HepG2 (cell line): ENCODE measurements at regions not wholly inside any gene's neighbourhood (a gene's known extent, or its start where the extent isn't known, plus 50 kb on each side); places are given as distances from the start of the nearest gene placed in this dataset.

ENCODE experiments used
- ATAC-seq: fragments of 200-7000 bp; cut with Tn5 transposase; 3 replicates; pipeline ENCODE4 v1.9.1; 2020; ENCODE audit warnings: mild to moderate bottlenecking, moderate library complexity
- BruUV-seq: library from RNA; stranded (reverse); fragments of 400-500 nt; replicated peaks from 2 replicates; lab custom pipeline; 2021; lab: Mats Ljungman, UMichigan
- CTCF ChIA-PET: fragments of 300-600 bp; formaldehyde crosslinking; extraction: SDS; loops from one replicate; lab custom pipeline; 2021; ENCODE audit warnings: low total read pairs, inconsistent platforms, low intra/inter-chr PET ratio; lab: Yijun Ruan, JAX
- POLR2A ChIA-PET: fragments of 350-600 bp; sonication (Branson Sonifier 250); formaldehyde crosslinking; loops from one replicate; lab custom pipeline; 2020; ENCODE audit warnings: antibody characterized with exemption, inconsistent platforms; lab: Yijun Ruan, JAX
- DNase-seq: peaks from one replicate; pipeline ENCODE4 v3.0.0-alpha.2; 2015; ENCODE audit warnings: low spot score
- FAIRE-seq: peaks from 3 replicates; lab custom pipeline; 2011; peaks lifted over from hg19 to GRCh38; lab: Jason Lieb, UNC
- H2AFZ ChIP-seq: one replicate; pipeline ENCODE4 v1.6.1; 2011; ENCODE audit warnings: low read length, inconsistent platforms
- H3K27ac ChIP-seq: fragments of 300-600 bp; 3 replicates; pipeline ENCODE4 v1.8.0; 2011; ENCODE audit warnings: mixed run types, mild to moderate bottlenecking, mixed read lengths, low read length, inconsistent platforms; ENCODE audit not compliant: insufficient read depth; ENCODE audit errors: extremely low read length
- H3K27me3 ChIP-seq, 2 experiments: fragments of 200-600 bp in 1 of 2; 2 replicates in 1 of 2; 3 replicates in 1 of 2; pipeline versions ENCODE4 v1.6.0 to v1.8.0; 2011; ENCODE audit warnings: low read length in 2 of 2, mild to moderate bottlenecking in 2 of 2, moderate library complexity in 2 of 2, inconsistent platforms in 1 of 2; ENCODE audit not compliant: insufficient read depth in 2 of 2, control insufficient read depth in 1 of 2
- H3K36me3 ChIP-seq, 2 experiments: fragments of 200-600 bp in 1 of 2; replicated peaks in 1 of 2; 2 replicates in 1 of 2; 3 replicates in 1 of 2; pipeline versions ENCODE4 v1.5.1 to v1.8.0; 2011; ENCODE audit warnings: low read length in 2 of 2, inconsistent platforms in 1 of 2; ENCODE audit not compliant: insufficient read depth in 2 of 2, control insufficient read depth in 1 of 2
- H3K4me1 ChIP-seq: 2 replicates; pipeline ENCODE4 v1.5.1; 2012; ENCODE audit warnings: low read length, inconsistent platforms; ENCODE audit not compliant: insufficient read depth
- H3K4me2 ChIP-seq: 2 replicates; pipeline ENCODE4 v1.6.0; 2011; ENCODE audit warnings: low read depth, low read length, inconsistent platforms
- H3K4me3 ChIP-seq, 3 experiments: fragments of 200-600 bp in 1 of 3; sonication (generic), shearing (Covaris generic) in 1 of 3; replicated peaks in 1 of 3; 2 replicates each; pipeline ENCODE4 v1.5.1; 2011 to 2016; ENCODE audit warnings: low read length in 3 of 3, inconsistent platforms in 2 of 3, low read depth in 2 of 3, mild to moderate bottlenecking in 2 of 3, control low read depth in 1 of 3, mixed read lengths in 1 of 3; ENCODE audit not compliant: insufficient read depth in 1 of 3
- H3K79me2 ChIP-seq: one replicate; pipeline ENCODE4 v1.6.1; 2011; ENCODE audit warnings: low read length, inconsistent platforms; ENCODE audit not compliant: insufficient read depth
- H3K9ac ChIP-seq: 2 replicates; pipeline ENCODE4 v1.6.0; 2011; ENCODE audit warnings: mild to moderate bottlenecking, low read depth, low read length, inconsistent platforms; ENCODE audit not compliant: insufficient read depth
- H3K9me3 ChIP-seq: 2 replicates; pipeline ENCODE4 v1.5.1; 2012; ENCODE audit warnings: mild to moderate bottlenecking, low read length
- H4K20me1 ChIP-seq: 2 replicates; pipeline ENCODE4 v1.6.0; 2011; ENCODE audit warnings: inconsistent platforms, mild to moderate bottlenecking, low read length, moderate library complexity; ENCODE audit not compliant: insufficient read depth
- ATF2 ChIP-seq: sonication (generic); formaldehyde crosslinking; IDR thresholded peaks from 2 replicates; pipeline ENCODE4 v1.4.0; 2020; ENCODE audit warnings: missing genetic modification reagents
- DR1 ChIP-seq: sonication (generic); formaldehyde crosslinking; IDR thresholded peaks from 2 replicates; pipeline ENCODE4 v1.8.0; 2021; ENCODE audit warnings: mild to moderate bottlenecking, missing genetic modification reagents, inconsistent platforms
- E2F2 ChIP-seq: sonication (generic); formaldehyde crosslinking; IDR thresholded peaks from 2 replicates; pipeline ENCODE4 v1.4.0; 2020; ENCODE audit warnings: missing genetic modification reagents, borderline replicate concordance
- HNRNPH1 ChIP-seq: fragments of 200-400 bp; formaldehyde crosslinking; optimal IDR thresholded peaks from 2 replicates; pipeline ENCODE3; 2017; ENCODE audit warnings: mild to moderate bottlenecking, low read depth, low read length
- HNRNPK ChIP-seq: fragments of 200-400 bp; formaldehyde crosslinking; IDR thresholded peaks from 2 replicates; pipeline ENCODE4 v1.6.1; 2018; ENCODE audit warnings: low read length, low read depth, moderate library complexity, mild to moderate bottlenecking; ENCODE audit not compliant: poor library complexity, severe bottlenecking
- MED8 ChIP-seq: sonication (generic); formaldehyde crosslinking; IDR thresholded peaks from 2 replicates; pipeline ENCODE4 v1.8.1; 2023; ENCODE audit warnings: mild to moderate bottlenecking, missing genetic modification reagents; ENCODE audit not compliant: insufficient replicate concordance
- PAX8 ChIP-seq: sonication (generic); formaldehyde crosslinking; IDR thresholded peaks from 2 replicates; pipeline ENCODE4 v1.8.0; 2022; ENCODE audit warnings: mild to moderate bottlenecking, missing genetic modification reagents, borderline replicate concordance
- PHF21A ChIP-seq: sonication (generic); formaldehyde crosslinking; IDR thresholded peaks from 2 replicates; pipeline ENCODE4 v1.5.0; 2020; ENCODE audit warnings: mild to moderate bottlenecking, missing genetic modification reagents
- PTBP1 ChIP-seq: fragments of 200-400 bp; formaldehyde crosslinking; IDR thresholded peaks from 2 replicates; pipeline ENCODE4 v1.6.1; 2018; ENCODE audit warnings: low read length, low read depth; ENCODE audit not compliant: poor library complexity, severe bottlenecking
- SP5 ChIP-seq: IDR thresholded peaks from 2 replicates; pipeline ENCODE4 v1.6.1; 2016; ENCODE audit warnings: low read depth, borderline replicate concordance
- TEAD2 ChIP-seq: sonication (generic); formaldehyde crosslinking; IDR thresholded peaks from 2 replicates; pipeline ENCODE4 v1.9.0; 2021; ENCODE audit warnings: missing genetic modification reagents
- ZNF33A ChIP-seq: sonication (generic); formaldehyde crosslinking; IDR thresholded peaks from 2 replicates; pipeline ENCODE4 v1.5.1; 2020; ENCODE audit warnings: missing genetic modification reagents, mild to moderate bottlenecking, moderate library complexity, borderline replicate concordance
- ZNF432 ChIP-seq: sonication (generic); formaldehyde crosslinking; IDR thresholded peaks from 2 replicates; pipeline ENCODE4 v1.5.0; 2020; ENCODE audit warnings: missing genetic modification reagents, mild to moderate bottlenecking, borderline replicate concordance
- ZNF7 ChIP-seq: IDR thresholded peaks from 2 replicates; pipeline ENCODE4 v1.6.1; 2016; ENCODE audit warnings: missing biosample characterization, missing genetic modification reagents
- ZSCAN22 ChIP-seq: sonication (generic); formaldehyde crosslinking; IDR thresholded peaks from 2 replicates; pipeline ENCODE4 v1.4.0; 2020; ENCODE audit warnings: mild to moderate bottlenecking, missing genetic modification reagents
- WGBS: methylation state at CpG from one replicate; pipeline ENCODE4 v1.1.6; 2017; ENCODE audit warnings: low lambda C conversion rate; 5-methylcytosine and 5-hydroxymethylcytosine counted together
- in situ Hi-C: cut with HindIII; loops from 2 replicates; pipeline ENCODE4 v1.10.0; 2017; ENCODE audit warnings: low pct_unique_long_range_greater_than_20kb; ENCODE audit not compliant: extremely low pct_ligation_motif_present
- intact Hi-C: fragments of 100-400 bp; cut with micrococcal nuclease; formaldehyde crosslinking; loops from one replicate; pipeline ENCODE4 v1.10.0; 2022; ENCODE audit not compliant: unreplicated experiment

DNA sequence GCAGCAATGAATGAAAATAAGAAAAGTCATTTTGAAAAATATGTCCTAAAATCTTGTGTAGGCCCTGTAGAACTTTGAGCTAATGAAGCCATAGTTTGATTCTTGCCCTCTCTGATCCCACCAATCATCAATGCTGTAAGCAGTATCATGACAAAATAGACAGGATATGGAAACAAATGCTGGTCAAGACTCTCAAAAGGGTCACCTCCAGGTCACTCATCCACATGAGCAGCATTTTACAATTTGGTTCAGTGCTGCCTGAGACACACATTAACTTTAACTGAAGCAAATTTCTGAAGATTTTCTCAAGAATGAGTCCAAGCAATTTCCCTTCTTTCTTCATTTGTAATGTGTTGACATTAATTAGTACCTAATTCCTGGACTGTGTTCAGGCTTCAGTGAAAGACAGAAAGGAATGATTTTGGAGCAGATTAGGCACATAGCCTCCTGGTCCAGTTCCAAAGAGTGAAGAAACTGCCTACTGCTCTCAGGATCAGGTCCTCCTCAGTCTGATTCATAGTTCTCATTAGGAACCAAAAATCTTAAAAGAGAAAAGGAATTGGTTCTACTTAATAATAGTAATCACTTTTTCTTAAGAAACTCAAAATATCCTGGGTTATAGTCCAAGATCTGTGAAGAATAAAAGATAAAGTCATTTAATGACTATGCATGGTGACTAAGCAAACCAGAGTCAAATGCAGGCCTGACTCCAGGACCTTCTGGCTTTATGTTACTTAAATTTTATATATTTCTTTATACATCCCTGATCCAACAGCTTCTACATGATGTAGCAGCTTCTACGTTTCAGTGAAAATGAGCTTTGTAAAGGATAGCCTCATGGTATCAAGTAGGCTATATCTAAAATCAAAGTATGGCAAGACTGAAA is 192.1 kb upstream of the RGMB start:
- DNase-seq = no peak
- Histone ChIP-seq H3K36me3 (no peaks in the 10 kb centered on the region), H3K4me2 (no peak overlapping the region), H3K27ac (no peak overlapping the region), H3K27me3 (no peaks in the 10 kb centered on the region), H3K4me1 (no peaks in the 10 kb centered on the region), H2AFZ (no peak overlapping the region), H3K79me2 (no peaks in the 10 kb centered on the region), H3K9ac (no peak overlapping the region), H3K4me3 (no peak overlapping the region), H3K9me3 (no peaks in the 10 kb centered on the region), H4K20me1 (no peaks in the 10 kb centered on the region)
- FAIRE-seq = no peak
- in situ Hi-C loops = no loop called here
- intact Hi-C loops = no loop called here
- ChIA-PET CTCF (no interaction called here), POLR2A (no interaction called here)
- BruUV-seq = no TSS peak
- WGBS = 0% methylated on average over 1 of the region's 1 CpG
- no peak for ATAC-seq
- TF ChIP-seq SP5 (CRISPR knock-in tag) = no peak
- TF ChIP-seq DR1 (CRISPR knock-in tag) = no peak
- TF ChIP-seq HNRNPH1 = no peak
- TF ChIP-seq PTBP1 = no peak
- TF ChIP-seq ZSCAN22 (CRISPR knock-in tag) = no peak
- TF ChIP-seq TEAD2 (CRISPR knock-in tag) = no peak
- no peak for TF ChIP-seq PHF21A
- no peak for TF ChIP-seq ZNF7 (CRISPR knock-in tag)
- TF ChIP-seq ATF2 (CRISPR knock-in tag) = no peak
- TF ChIP-seq PAX8 (CRISPR knock-in tag) = no peak
- TF ChIP-seq ZNF432 (CRISPR knock-in tag) = no peak
- TF ChIP-seq MED8 = no peak
- TF ChIP-seq E2F2 (CRISPR knock-in tag) = no peak
- TF ChIP-seq HNRNPK = no peak
- no peak for TF ChIP-seq ZNF33A (CRISPR knock-in tag)
